ENCODE measurements at regions not wholly inside any gene's neighbourhood (a gene's known extent, or its start where the extent isn't known, plus 50 kb on each side); places are given as distances from the start of the nearest gene placed in this dataset.
A peak's percentile ranks its signal among the peaks of the same experiment; 100 is the strongest.

DNA sequence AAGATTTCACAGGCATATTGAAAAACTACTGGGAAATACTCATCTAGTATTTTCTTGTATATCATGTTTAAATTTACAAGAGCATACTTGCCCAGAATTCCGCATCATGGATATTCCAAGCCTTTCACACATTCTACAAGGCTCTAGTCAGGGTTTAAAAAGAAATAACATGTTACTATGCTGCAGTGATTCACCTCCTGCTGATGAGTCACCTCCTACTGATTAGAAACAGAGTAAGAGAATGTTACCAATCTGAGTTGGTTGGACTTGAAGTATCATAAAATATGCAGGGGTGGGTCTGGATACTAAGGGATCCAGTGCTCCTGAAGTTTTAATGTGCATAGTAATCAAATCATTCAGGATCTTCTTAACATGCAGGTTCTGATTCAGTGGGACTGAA, 192.0 kb upstream of the ANK2 start:
- CTCF ChIA-PET = interaction anchor here (0.6 kb wide), 1 partner anchor 33 kb away, joined by 3 read pairs; no protein-coding TSS in a partner anchor
- Histone ChIP-seq H3K79me2 (ENCODE audit: control insufficient read depth, insufficient read depth, low read length) (no peaks in the 10 kb centered on the region), H3K9me1 (replicated peaks; ENCODE audit: control insufficient read depth, extremely low read depth, insufficient read depth, low read length) (no peaks in the 10 kb centered on the region), H3K4me3 (replicated peaks in 1 of 3; ENCODE audit: insufficient read depth in 1 of 3, low read depth in 1 of 3, low read length in 3 of 3) (no peak overlapping the region), H3K9me3 (replicated peaks; ENCODE audit: control insufficient read depth, insufficient read depth, low read length) (no peaks in the 10 kb centered on the region), H3K27me3 (ENCODE audit: control insufficient read depth in 2 of 2, insufficient read depth in 2 of 2, low read length in 2 of 2) (no peaks in the 10 kb centered on the region), H3K4me2 (ENCODE audit: insufficient read depth, low read length) (no peak overlapping the region), H2AFZ (ENCODE audit: low read depth, low read length) (no peak overlapping the region), H3K9ac (replicated peaks; ENCODE audit: extremely low read depth, insufficient read depth, low read length) (no peak overlapping the region), H4K20me1 (replicated peaks; ENCODE audit: control insufficient read depth, extremely low read depth, insufficient read depth, low read length) (no peaks in the 10 kb centered on the region), H3K4me1 (ENCODE audit: control insufficient read depth, extremely low read depth, insufficient read depth, low read length) (no peaks in the 10 kb centered on the region), H3K36me3 (ENCODE audit: control insufficient read depth in 2 of 2, extremely low read depth in 1 of 2, insufficient read depth in 2 of 2, low read length in 2 of 2) (no peaks in the 10 kb centered on the region), H3K27ac (ENCODE audit: insufficient read depth, low read depth, low read length) (no peak overlapping the region)
- intact Hi-C loops (cut with micrococcal nuclease) (no loop called here), dilution Hi-C loops (cut with MboI; ENCODE audit: extremely low pct_ligation_motif_present, low sequenced_read_pairs) (no loop called here)
- BruUV-seq (replicated peaks) = no TSS peak
- peak; percentile 8 for FAIRE-seq
- TF ChIP-seq, protein P1, sequence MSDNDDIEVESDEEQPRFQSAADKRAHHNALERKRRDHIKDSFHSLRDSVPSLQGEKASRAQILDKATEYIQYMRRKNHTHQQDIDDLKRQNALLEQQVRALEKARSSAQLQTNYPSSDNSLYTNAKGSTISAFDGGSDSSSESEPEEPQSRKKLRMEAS (IDR thresholded peaks at IDR 0.05; ENCODE audit: insufficient read depth, insufficient read length) = no peak
- TF ChIP-seq JUN (IDR thresholded peaks at IDR 0.05; ENCODE audit: borderline replicate concordance, insufficient read depth, insufficient read length, low read depth) (peak; percentile 60), MYC (IDR thresholded peaks at IDR 0.05; ENCODE audit: low read depth, low read length) (no peak), FOS (IDR thresholded peaks at IDR 0.05; ENCODE audit: borderline replicate concordance, insufficient read depth, low read length) (peak; percentile 92)
- peak; percentile 24 for DNase-seq (ENCODE audit: low read depth, low spot score)
- POLR2A ChIA-PET = no interaction called here

DNA sequence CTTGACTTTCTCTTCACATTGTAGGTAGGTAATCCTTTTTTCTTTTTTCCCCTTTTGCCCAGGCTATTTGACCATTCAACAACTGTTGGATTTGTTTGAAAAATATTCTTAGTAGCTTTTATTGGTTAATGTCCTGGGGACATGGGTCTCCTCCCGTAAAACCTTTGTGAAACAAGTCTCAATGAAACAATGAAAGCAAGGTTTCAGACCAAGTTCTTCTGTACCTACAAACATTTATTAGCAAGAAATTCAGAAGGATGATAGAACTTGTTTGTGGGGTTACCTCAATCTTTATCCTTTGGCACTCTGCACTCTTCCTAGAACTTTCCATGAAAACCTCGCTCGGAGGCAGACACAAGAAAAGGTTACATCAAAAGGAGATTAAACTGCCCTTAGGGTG, 190.7 kb upstream of the ANK2 start:
- H3K36me3 ChIP-seq (ENCODE audit: control insufficient read depth in 2 of 2, extremely low read depth in 1 of 2, insufficient read depth in 2 of 2, low read length in 2 of 2) = no peaks in the 10 kb centered on the region
- dilution Hi-C loops (cut with MboI; ENCODE audit: extremely low pct_ligation_motif_present, low sequenced_read_pairs) = no loop called here
- H3K4me1 ChIP-seq (ENCODE audit: control insufficient read depth, extremely low read depth, insufficient read depth, low read length) = no peaks in the 10 kb centered on the region
- TF ChIP-seq POLR2AphosphoS5 (IDR thresholded peaks at IDR 0.05; ENCODE audit: insufficient read depth, low read depth, low read length) (no peak), GATA2 (IDR thresholded peaks at IDR 0.05; ENCODE audit: insufficient read depth, insufficient read length, low read depth, low read length) (no peak), MYC (IDR thresholded peaks at IDR 0.05; ENCODE audit: low read depth, low read length) (no peak), JUN (IDR thresholded peaks at IDR 0.05; ENCODE audit: borderline replicate concordance, insufficient read depth, insufficient read length, low read depth) (no peak), POLR2A (IDR thresholded peaks at IDR 0.05; ENCODE audit: low read depth, low read length) (no peak), EZH2 (IDR thresholded peaks at IDR 0.05; ENCODE audit: borderline replicate concordance, low read depth, low read length, severe bottlenecking) (no peak)
- TF ChIP-seq, protein P1 (IDR thresholded peaks at IDR 0.05; ENCODE audit: insufficient read depth, insufficient read length) = no peak
- TF ChIP-seq, protein P2, sequence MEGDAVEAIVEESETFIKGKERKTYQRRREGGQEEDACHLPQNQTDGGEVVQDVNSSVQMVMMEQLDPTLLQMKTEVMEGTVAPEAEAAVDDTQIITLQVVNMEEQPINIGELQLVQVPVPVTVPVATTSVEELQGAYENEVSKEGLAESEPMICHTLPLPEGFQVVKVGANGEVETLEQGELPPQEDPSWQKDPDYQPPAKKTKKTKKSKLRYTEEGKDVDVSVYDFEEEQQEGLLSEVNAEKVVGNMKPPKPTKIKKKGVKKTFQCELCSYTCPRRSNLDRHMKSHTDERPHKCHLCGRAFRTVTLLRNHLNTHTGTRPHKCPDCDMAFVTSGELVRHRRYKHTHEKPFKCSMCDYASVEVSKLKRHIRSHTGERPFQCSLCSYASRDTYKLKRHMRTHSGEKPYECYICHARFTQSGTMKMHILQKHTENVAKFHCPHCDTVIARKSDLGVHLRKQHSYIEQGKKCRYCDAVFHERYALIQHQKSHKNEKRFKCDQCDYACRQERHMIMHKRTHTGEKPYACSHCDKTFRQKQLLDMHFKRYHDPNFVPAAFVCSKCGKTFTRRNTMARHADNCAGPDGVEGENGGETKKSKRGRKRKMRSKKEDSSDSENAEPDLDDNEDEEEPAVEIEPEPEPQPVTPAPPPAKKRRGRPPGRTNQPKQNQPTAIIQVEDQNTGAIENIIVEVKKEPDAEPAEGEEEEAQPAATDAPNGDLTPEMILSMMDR (IDR thresholded peaks at IDR 0.05; ENCODE audit: extremely low read depth in 1 of 2, insufficient read depth in 1 of 2, low read depth in 1 of 2, low read length in 2 of 2) = no peak
- ChIA-PET CTCF (no interaction called here), POLR2A (no interaction called here)
- DNase-seq (ENCODE audit: low read depth, low spot score) (no peak), FAIRE-seq (no peak)
- H3K9ac ChIP-seq (replicated peaks; ENCODE audit: extremely low read depth, insufficient read depth, low read length) = no peak overlapping the region
- no peak overlapping the region for H2AFZ ChIP-seq (ENCODE audit: low read depth, low read length)
- no peaks in the 10 kb centered on the region for H3K9me3 ChIP-seq (replicated peaks; ENCODE audit: control insufficient read depth, insufficient read depth, low read length)
- BruUV-seq (replicated peaks) = no TSS peak
- intact Hi-C loops (cut with micrococcal nuclease) = no loop called here
- H4K20me1 ChIP-seq (replicated peaks; ENCODE audit: control insufficient read depth, extremely low read depth, insufficient read depth, low read length) = no peaks in the 10 kb centered on the region
- H3K79me2 ChIP-seq (ENCODE audit: control insufficient read depth, insufficient read depth, low read length) = no peaks in the 10 kb centered on the region
- no peak overlapping the region for H3K27ac ChIP-seq (ENCODE audit: insufficient read depth, low read depth, low read length)
- H3K4me3 ChIP-seq (replicated peaks in 1 of 3; ENCODE audit: insufficient read depth in 1 of 3, low read depth in 1 of 3, low read length in 3 of 3) = no peak overlapping the region
- no peaks in the 10 kb centered on the region for H3K27me3 ChIP-seq (ENCODE audit: control insufficient read depth in 2 of 2, insufficient read depth in 2 of 2, low read length in 2 of 2)
- no peaks in the 10 kb centered on the region for H3K9me1 ChIP-seq (replicated peaks; ENCODE audit: control insufficient read depth, extremely low read depth, insufficient read depth, low read length)
- H3K4me2 ChIP-seq (ENCODE audit: insufficient read depth, low read length) = no peak overlapping the region
